K562 (cell line): ENCODE measurements at regions not wholly inside any gene's neighbourhood (a gene's known extent, or its start where the extent isn't known, plus 50 kb on each side); places are given as distances from the start of the nearest gene placed in this dataset.
A peak's percentile ranks its signal among the peaks of the same experiment; 100 is the strongest.

Experiments
- ATAC-seq: fragments of 200-7000 bp; cut with Tn5 transposase; 3 replicates; pipeline ENCODE4 v1.9.1; 2020; ENCODE audit warnings: moderate library complexity
- BruUV-seq: library from RNA; stranded (reverse); fragments of 400-500 nt; replicated peaks from 2 replicates; lab custom pipeline; 2021; lab: Mats Ljungman, UMichigan
- CTCF ChIA-PET: fragments of 300-600 bp; formaldehyde crosslinking; extraction: SDS; loops from one replicate; lab custom pipeline; 2021; ENCODE audit warnings: low intra/inter-chr PET ratio; lab: Yijun Ruan, JAX
- POLR2A ChIA-PET: fragments of 300-600, 350-650 bp; sonication (Branson Sonifier 250); formaldehyde crosslinking; extraction: SDS; loops from one replicate; lab custom pipeline; 2021; ENCODE audit warnings: antibody characterized with exemption, inconsistent platforms; lab: Yijun Ruan, JAX
- DNase-seq, 4 experiments: peaks; one replicate each; pipeline versions ENCODE4 v3.0.0 to v3.0.0-alpha.2; 2011 to 2018; ENCODE audit warnings: low spot score in 3 of 4, mixed read lengths in 3 of 4; ENCODE audit errors: extremely low read depth in 1 of 4
- FAIRE-seq: peaks from 2 replicates; lab custom pipeline; 2011; peaks lifted over from hg19 to GRCh38; lab: Jason Lieb, UNC
- H2AFZ ChIP-seq: 2 replicates; pipeline ENCODE4 v1.6.0; 2011; ENCODE audit warnings: low read depth, low read length, control low read depth, inconsistent platforms
- H3K27ac ChIP-seq: fragments of 200-600 bp; 3 replicates; pipeline ENCODE4 v1.8.0; 2011; ENCODE audit warnings: low read depth, mild to moderate bottlenecking, control low read depth, inconsistent platforms, low read length, moderate library complexity, mixed read lengths; ENCODE audit errors: extremely low read depth
- H3K27me3 ChIP-seq, 2 experiments: fragments of 300-600 bp in 1 of 2; 2 replicates in 1 of 2; 3 replicates in 1 of 2; pipeline versions ENCODE4 v1.6.0 to v1.8.0; 2011; ENCODE audit warnings: inconsistent platforms in 2 of 2, low read length in 2 of 2, mild to moderate bottlenecking in 1 of 2, mixed read lengths in 1 of 2, moderate library complexity in 1 of 2; ENCODE audit not compliant: control insufficient read depth in 2 of 2, insufficient read depth in 2 of 2
- H3K36me3 ChIP-seq: fragments of 300-600 bp; 3 replicates; pipeline ENCODE4 v1.8.0; 2011; ENCODE audit warnings: mild to moderate bottlenecking, low read length, inconsistent platforms; ENCODE audit not compliant: control insufficient read depth, insufficient read depth
- H3K4me1 ChIP-seq, 2 experiments: fragments of 200-600 bp in 1 of 2; replicated peaks in 1 of 2; 2 replicates in 1 of 2; 3 replicates in 1 of 2; pipeline versions ENCODE4 v1.5.1 to v1.8.0; 2011; ENCODE audit warnings: inconsistent platforms in 2 of 2, low read length in 2 of 2, mild to moderate bottlenecking in 1 of 2, mixed read lengths in 1 of 2, moderate library complexity in 1 of 2; ENCODE audit not compliant: control insufficient read depth in 2 of 2, insufficient read depth in 2 of 2
- H3K4me2 ChIP-seq: 2 replicates; pipeline ENCODE4 v1.6.1; 2011; ENCODE audit warnings: low read length, control low read depth, inconsistent platforms, mixed read lengths; ENCODE audit not compliant: insufficient read depth
- H3K4me3 ChIP-seq: fragments of 200-600 bp; sonication (generic), shearing (Covaris generic); 2 replicates; pipeline ENCODE4 v1.5.1; 2016; ENCODE audit warnings: control low read depth, inconsistent platforms
- H3K79me2 ChIP-seq: fragments of 200-600 bp; 3 replicates; pipeline ENCODE4 v1.8.0; 2011; ENCODE audit warnings: low read length, inconsistent platforms; ENCODE audit not compliant: control insufficient read depth, insufficient read depth
- H3K9ac ChIP-seq, 2 experiments: 2 replicates each; pipeline versions ENCODE4 v1.6.0 to v1.6.1; 2011; ENCODE audit warnings: low read depth in 2 of 2, low read length in 2 of 2, control low read depth in 1 of 2, inconsistent platforms in 1 of 2, mild to moderate bottlenecking in 1 of 2, mixed read lengths in 1 of 2; ENCODE audit not compliant: insufficient read depth in 1 of 2
- H3K9me1 ChIP-seq: one replicate; pipeline ENCODE4 v1.6.0; 2011; ENCODE audit warnings: inconsistent platforms, mild to moderate bottlenecking, low read length, moderate library complexity; ENCODE audit not compliant: control insufficient read depth, insufficient read depth
- H3K9me3 ChIP-seq: replicated peaks from 2 replicates; pipeline ENCODE4 v1.5.1; 2011; ENCODE audit warnings: low read depth, low read length, inconsistent platforms; ENCODE audit not compliant: control insufficient read depth, insufficient read depth
- H4K20me1 ChIP-seq: replicated peaks from 2 replicates; pipeline ENCODE4 v1.6.1; 2011; ENCODE audit warnings: low read length, inconsistent platforms, mixed read lengths; ENCODE audit not compliant: control insufficient read depth, insufficient read depth
- CEBPB ChIP-seq: fragments of 450-650 bp; IDR thresholded peaks from 2 replicates; pipeline ENCODE4 v1.6.1; 2016; ENCODE audit warnings: missing genetic modification characterization, missing compliant biosample characterization
- PCBP1 ChIP-seq: fragments of 200-400 bp; formaldehyde crosslinking; IDR thresholded peaks from 2 replicates; pipeline ENCODE4 v1.6.1; 2018; ENCODE audit warnings: mild to moderate bottlenecking, low read depth, low read length; ENCODE audit not compliant: poor library complexity, severe bottlenecking
- SP2 ChIP-seq: IDR thresholded peaks from 2 replicates; pipeline ENCODE4 v1.6.1; 2011; ENCODE audit warnings: mild to moderate bottlenecking, low read depth, low read length, moderate library complexity; ENCODE audit not compliant: poor library complexity, severe bottlenecking; ENCODE audit errors: extremely low read depth
- ZBTB1 ChIP-seq: sonication (generic); formaldehyde crosslinking; IDR thresholded peaks from 2 replicates; pipeline ENCODE4 v1.8.1; 2023; ENCODE audit warnings: missing genetic modification reagents, low read depth, mild to moderate bottlenecking, borderline replicate concordance
- ZC3H11A ChIP-seq: IDR thresholded peaks from 2 replicates; pipeline ENCODE4 v1.6.1; 2012; ENCODE audit warnings: low read depth, low read length, improper control_type of control experiment
- WGBS: fragments of 100-300 bp; shearing (Covaris generic); methylation state at CpG from one replicate; pipeline ENCODE4 v1.1.6; 2016; ENCODE audit warnings: low coverage, mixed read lengths; ENCODE audit not compliant: insufficient coverage; ENCODE audit errors: missing lambda C conversion rate; 5-methylcytosine and 5-hydroxymethylcytosine counted together
- in situ Hi-C: fragments of 300-500 bp; cut with MboI; formaldehyde crosslinking; loops from 4 replicates; pipeline ENCODE4 v1.15.0; 2018; ENCODE audit warnings: inconsistent platforms, mixed read lengths
- intact Hi-C: fragments of 100-400 bp; cut with micrococcal nuclease; formaldehyde crosslinking; loops from 2 replicates; pipeline ENCODE4 v1.14.2; 2022

DNA sequence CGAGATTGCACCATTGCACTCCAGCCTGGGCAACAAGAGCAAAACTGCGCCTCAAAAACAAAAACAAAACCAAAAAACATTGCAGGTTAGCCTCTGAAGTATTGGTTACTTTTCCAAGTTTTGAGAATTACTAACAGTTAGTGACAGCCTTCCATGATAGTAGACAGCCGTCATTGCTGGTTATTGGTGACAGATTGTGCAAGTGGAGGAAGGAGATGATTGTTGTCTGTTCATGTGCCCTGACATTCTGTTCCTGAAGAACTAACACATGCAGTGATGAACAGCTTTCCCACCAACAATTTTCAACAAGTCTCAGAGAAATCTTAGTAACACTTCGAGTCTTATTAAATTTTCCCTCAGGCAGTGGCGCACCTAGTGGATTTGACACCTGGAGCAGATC lies 89.3 kb upstream of the NAP1L1 start:
- H4K20me1 ChIP-seq = no peaks in the 10 kb centered on the region
- H3K79me2 ChIP-seq = no peaks in the 10 kb centered on the region
- no peaks in the 10 kb centered on the region for H3K9me1 ChIP-seq
- H2AFZ ChIP-seq = peak overlapping the region; percentile 44; the same call in 1 of the 2 replicates
- no TSS peak for BruUV-seq
- in situ Hi-C loops = no loop called here
- H3K4me3 ChIP-seq = no peak overlapping the region
- H3K4me2 ChIP-seq = no peak overlapping the region
- H3K4me1 ChIP-seq = no peaks in the 10 kb centered on the region; a peak in 2 of 5 replicates
- no peak for ATAC-seq
- H3K36me3 ChIP-seq = no peaks in the 10 kb centered on the region
- ChIA-PET CTCF (no interaction called here), POLR2A (no interaction called here)
- no peak for DNase-seq
- no peak overlapping the region for H3K9ac ChIP-seq
- intact Hi-C loops = no loop called here
- H3K27ac ChIP-seq = no peak overlapping the region
- H3K9me3 ChIP-seq = no peaks in the 10 kb centered on the region
- no peak for FAIRE-seq
- TF ChIP-seq ZBTB1 = no peak
- no peak for TF ChIP-seq PCBP1
- TF ChIP-seq ZC3H11A = no peak
- no peak for TF ChIP-seq SP2
- 0 out of 2 replicates have a peak, but pooled peaks have one; percentile 8 for TF ChIP-seq CEBPB
- TF ChIP-seq, all 486 proteins: peak for 1
- H3K27me3 ChIP-seq = no peaks in the 10 kb centered on the region
- 27% methylated on average over 4 of the region's 5 CpGs for WGBS
